H1 (cell line): ENCODE measurements at regions not wholly inside any gene's neighbourhood (a gene's known extent, or its start where the extent isn't known, plus 50 kb on each side); places are given as distances from the start of the nearest gene placed in this dataset.

ENCODE experiments used
- RFX5 ChIP-seq: IDR thresholded peaks from 2 replicates; pipeline ENCODE4 v1.6.1; 2011; ENCODE audit warnings: low read depth, low read length, improper control_type of control experiment, borderline replicate concordance

DNA sequence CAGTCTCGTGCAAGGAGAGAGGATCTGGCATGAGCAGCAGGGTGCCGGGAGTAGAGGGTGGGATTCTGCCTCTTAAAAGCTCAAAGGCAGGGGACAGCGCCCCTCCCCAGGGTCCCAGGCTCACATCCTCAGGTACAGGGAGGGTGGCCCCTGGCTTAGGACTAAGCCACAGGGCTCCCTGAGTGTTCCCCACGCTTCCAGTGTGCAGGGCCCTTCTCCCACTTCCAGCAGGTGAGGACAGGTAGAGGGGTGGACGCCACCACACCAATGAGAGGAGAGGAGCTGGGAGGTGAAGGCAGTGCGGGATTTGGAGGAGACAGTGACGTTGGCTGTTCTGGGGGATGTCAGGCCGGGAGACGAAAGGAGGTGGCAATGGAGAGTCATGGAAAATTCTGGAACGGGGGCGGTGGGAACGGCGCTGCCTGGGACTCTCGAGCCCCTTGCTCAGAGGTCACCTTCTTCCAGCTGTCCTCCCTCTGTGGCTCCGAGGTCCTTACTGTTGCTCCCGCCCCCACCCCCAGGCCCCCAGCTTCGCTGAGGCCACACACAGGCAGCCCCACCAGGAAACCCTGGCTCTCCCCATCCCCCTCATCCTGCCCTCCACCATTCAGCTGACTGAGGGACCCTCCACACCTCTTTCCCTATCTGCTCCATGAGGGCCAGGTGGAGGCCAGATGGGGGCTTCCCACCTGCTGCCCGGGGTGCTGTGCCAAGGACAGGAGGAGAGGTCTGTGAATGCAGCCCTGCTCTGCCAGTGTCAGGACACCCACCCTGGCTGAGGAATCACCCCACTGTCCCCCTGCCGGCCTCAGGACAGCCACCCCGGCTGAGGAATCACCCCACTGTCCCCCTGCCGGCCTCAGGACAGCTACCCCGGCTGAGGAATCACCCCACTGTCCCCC, 57.7 kb upstream of the ACSF3 start (continued):
- no peak for TF ChIP-seq RFX5
